Loucy (cell line): ENCODE measurements at regions not wholly inside any gene's neighbourhood (a gene's known extent, or its start where the extent isn't known, plus 50 kb on each side); places are given as distances from the start of the nearest gene placed in this dataset.

ENCODE experiments used
- H2AFZ ChIP-seq: fragments of 200-600 bp; sonication (generic); 2 replicates; pipeline ENCODE4 v1.6.0; 2016; ENCODE audit warnings: antibody characterized with exemption, mild to moderate bottlenecking, low read length, moderate library complexity
- H3F3A ChIP-seq: fragments of 200-600 bp; 2 replicates; pipeline ENCODE4 v1.6.0; 2016; ENCODE audit warnings: antibody characterized with exemption, low read depth, mild to moderate bottlenecking
- H3K27me3 ChIP-seq: fragments of 200-600 bp; sonication (generic); 2 replicates; pipeline ENCODE4 v1.6.1; 2014; ENCODE audit warnings: low read length, mild to moderate bottlenecking; ENCODE audit not compliant: insufficient read depth, poor library complexity, severe bottlenecking
- H3K36me3 ChIP-seq: fragments of 200-600 bp; sonication (generic); 2 replicates; pipeline ENCODE4 v1.6.1; 2016; ENCODE audit warnings: low read length; ENCODE audit not compliant: insufficient read depth
- H3K4me1 ChIP-seq: fragments of 200-600 bp; sonication (generic); 2 replicates; pipeline ENCODE4 v1.5.1; 2014; ENCODE audit warnings: low read length, mild to moderate bottlenecking; ENCODE audit not compliant: insufficient read depth, poor library complexity, severe bottlenecking
- H3K4me2 ChIP-seq: fragments of 200-600 bp; sonication (generic); 2 replicates; pipeline ENCODE4 v1.6.0; 2014; ENCODE audit warnings: antibody characterized with exemption, low read length, low read depth, mild to moderate bottlenecking; ENCODE audit not compliant: poor library complexity, severe bottlenecking
- H3K4me3 ChIP-seq: fragments of 200-600 bp; sonication (generic); 2 replicates; pipeline ENCODE4 v1.5.1; 2014; ENCODE audit warnings: low read length, mild to moderate bottlenecking, mixed read lengths; ENCODE audit not compliant: poor library complexity, severe bottlenecking
- H3K79me2 ChIP-seq: fragments of 200-600 bp; sonication (generic); 2 replicates; pipeline ENCODE4 v1.6.1; 2014; ENCODE audit warnings: low read length; ENCODE audit not compliant: insufficient read depth
- H3K9ac ChIP-seq: fragments of 200-600 bp; sonication (generic); 2 replicates; pipeline ENCODE4 v1.6.0; 2014; ENCODE audit warnings: mild to moderate bottlenecking, low read depth, low read length, moderate library complexity; ENCODE audit not compliant: poor library complexity, severe bottlenecking
- H3K9me2 ChIP-seq: fragments of 200-600 bp; sonication (generic); replicated peaks from 2 replicates; pipeline ENCODE4 v1.6.1; 2016; ENCODE audit warnings: low read depth, low read length, mixed read lengths
- H3K9me3 ChIP-seq: fragments of 200-600 bp; sonication (generic); 2 replicates; pipeline ENCODE4 v1.6.1; 2014; ENCODE audit warnings: mild to moderate bottlenecking, antibody characterized with exemption, low read length, low read depth; ENCODE audit not compliant: insufficient read depth
- H4K20me1 ChIP-seq: fragments of 200-600 bp; sonication (generic); 2 replicates; pipeline ENCODE4 v1.6.0; 2014; ENCODE audit warnings: antibody characterized with exemption, low read length, mild to moderate bottlenecking; ENCODE audit not compliant: insufficient read depth, poor library complexity, severe bottlenecking
- CTCF ChIP-seq: fragments of 200-600 bp; sonication (generic); conservative IDR thresholded peaks from 2 replicates; pipeline ENCODE4 v1.5.1; 2014; ENCODE audit warnings: mild to moderate bottlenecking, antibody characterized with exemption, low read length
- EZH2phosphoT487 ChIP-seq: fragments of 200-600 bp; IDR thresholded peaks from 2 replicates; pipeline ENCODE4 v1.6.1; 2018; ENCODE audit warnings: antibody characterized with exemption, mild to moderate bottlenecking, moderate library complexity, borderline replicate concordance

DNA sequence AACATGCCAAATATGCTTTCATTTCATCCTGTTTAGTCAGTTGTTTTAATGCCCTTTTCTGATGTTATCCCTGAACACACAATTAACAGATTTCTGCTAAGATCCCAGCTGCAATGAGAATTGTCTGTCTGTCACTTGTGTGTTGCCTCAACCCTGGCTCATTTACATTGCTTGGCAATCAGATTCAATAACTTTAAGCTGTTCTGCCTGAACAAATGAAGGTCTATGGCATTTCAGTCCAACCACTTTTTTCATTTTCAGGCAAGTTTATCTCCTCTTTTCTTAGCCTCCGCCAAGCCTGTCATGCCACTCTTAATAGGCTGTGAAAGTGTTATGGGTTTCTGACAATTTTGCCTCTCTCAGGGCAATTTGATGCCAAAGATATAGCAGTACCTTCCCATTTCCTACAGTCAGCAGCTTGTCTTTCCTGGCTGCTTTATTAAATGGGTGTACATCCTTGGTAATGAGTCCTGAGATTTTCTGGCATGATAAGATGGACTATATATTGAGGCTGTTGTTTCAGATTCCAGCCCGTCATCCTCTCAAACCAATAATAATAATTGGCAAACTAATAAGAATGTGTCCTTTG, 68.7 kb upstream of the ADAMTS9 start:
- H2AFZ ChIP-seq: no peak overlapping the region

GRCh38 chr3:64748244-64748904, 60.6 kb upstream of the ADAMTS9 start:
- H3K4me1 ChIP-seq: no peaks in the 10 kb centered on the region
- H3K79me2 ChIP-seq: no peaks in the 10 kb centered on the region
- H3K9me2 ChIP-seq: no peaks in the 10 kb centered on the region
- H4K20me1 ChIP-seq: no peaks in the 10 kb centered on the region
- TF ChIP-seq CTCF (no peak), EZH2phosphoT487 (no peak)
- H3K4me2 ChIP-seq: no peak overlapping the region
- no peaks in the 10 kb centered on the region for H3F3A ChIP-seq
- no peaks in the 10 kb centered on the region for H3K36me3 ChIP-seq
- no peak overlapping the region for H2AFZ ChIP-seq
- H3K27me3 ChIP-seq: no peaks in the 10 kb centered on the region
- H3K4me3 ChIP-seq: no peak overlapping the region
- no peak overlapping the region for H3K9ac ChIP-seq
- H3K9me3 ChIP-seq: no peaks in the 10 kb centered on the region

More for the DNA sequence above, 68.7 kb upstream of the ADAMTS9 start:
- Histone ChIP-seq H3K4me3 (no peak overlapping the region), H3K4me1 (no peaks in the 10 kb centered on the region), H3K9ac (no peak overlapping the region), H4K20me1 (no peaks in the 10 kb centered on the region), H3K27me3 (no peaks in the 10 kb centered on the region), H3F3A (no peaks in the 10 kb centered on the region), H3K4me2 (no peak overlapping the region), H3K9me3 (no peaks in the 10 kb centered on the region), H3K36me3 (no peaks in the 10 kb centered on the region), H3K9me2 (0 out of 2 replicates have a peak, but pooled peaks cover 4% of the 10 kb centered on the region), H3K79me2 (no peaks in the 10 kb centered on the region)
- TF ChIP-seq CTCF (no peak), EZH2phosphoT487 (no peak)

GRCh38 chr3:64747679-64748078, 59.9 kb upstream of the ADAMTS9 start:
- Histone ChIP-seq H3K9ac (no peak overlapping the region), H3K9me3 (no peaks in the 10 kb centered on the region), H3F3A (no peaks in the 10 kb centered on the region), H3K27me3 (no peaks in the 10 kb centered on the region), H2AFZ (no peak overlapping the region), H3K79me2 (no peaks in the 10 kb centered on the region), H3K9me2 (no peaks in the 10 kb centered on the region), H3K36me3 (no peaks in the 10 kb centered on the region), H3K4me1 (no peaks in the 10 kb centered on the region), H4K20me1 (no peaks in the 10 kb centered on the region), H3K4me3 (no peak overlapping the region), H3K4me2 (no peak overlapping the region)
- TF ChIP-seq CTCF (no peak), EZH2phosphoT487 (no peak)
